GM20000 (cell line): ENCODE measurements at regions not wholly inside any gene's neighbourhood (a gene's known extent, or its start where the extent isn't known, plus 50 kb on each side); places are given as distances from the start of the nearest gene placed in this dataset.
A peak's percentile ranks its signal among the peaks of the same experiment; 100 is the strongest.

Experiments
- DNase-seq: peaks from one replicate; pipeline ENCODE4 v3.0.0; 2012; ENCODE audit warnings: low spot score
- TF ChIP-seq, protein P1 (sequence below): IDR thresholded peaks from 2 replicates; pipeline ENCODE4 v1.5.1; 2012; ENCODE audit warnings: mild to moderate bottlenecking, control low read depth; ENCODE audit errors: extremely low read depth, missing control alignments

DNA sequence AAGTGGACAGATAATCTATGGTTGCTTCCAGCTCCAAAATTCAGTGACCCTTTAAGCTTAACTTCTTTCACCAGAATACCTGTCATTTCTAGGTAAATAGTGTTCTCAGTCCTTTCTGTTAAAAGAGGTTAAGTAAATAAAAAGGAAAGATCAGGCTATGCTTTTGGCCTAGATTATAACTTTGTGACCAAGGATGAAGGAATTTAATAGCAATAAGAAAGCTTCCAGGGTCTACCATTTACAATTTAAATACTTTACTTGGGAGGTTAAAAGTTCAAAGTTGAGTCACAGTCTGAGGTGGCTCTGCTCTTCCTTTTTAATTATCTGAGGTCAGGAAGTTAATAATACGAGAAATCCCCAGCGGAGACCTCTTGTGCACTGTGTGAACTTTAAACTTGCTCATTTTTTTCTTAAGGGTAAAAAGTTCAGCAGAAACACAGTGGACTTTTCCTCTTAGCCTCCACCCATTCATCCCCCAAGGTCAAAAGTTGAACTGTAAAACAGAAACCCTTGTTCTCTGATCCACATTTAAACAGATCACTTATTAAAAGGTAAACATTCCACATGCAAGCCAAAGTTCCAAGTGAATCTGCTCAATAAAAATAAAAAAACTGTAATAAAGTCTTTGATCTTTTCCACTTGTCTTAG lies 187.1 kb downstream of the NRIP1 start:
- DNase-seq: peak; percentile 52

DNA sequence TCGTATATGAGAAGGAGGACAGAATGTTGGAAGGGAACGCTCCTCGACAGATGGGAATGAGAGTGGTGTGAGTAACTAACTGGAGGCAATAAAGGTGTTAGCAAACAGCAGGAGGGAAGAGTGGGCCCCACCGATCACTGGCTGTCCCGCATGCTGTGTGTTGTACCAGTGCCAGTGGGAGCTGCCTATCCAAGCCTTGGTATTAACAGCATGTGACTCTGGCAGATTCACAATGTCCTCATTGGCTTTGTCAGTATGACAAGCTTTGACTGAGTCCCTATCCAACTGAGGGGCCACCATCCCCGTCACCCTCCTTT lies 188.3 kb downstream of the NRIP1 start:
- TF ChIP-seq, protein P1, sequence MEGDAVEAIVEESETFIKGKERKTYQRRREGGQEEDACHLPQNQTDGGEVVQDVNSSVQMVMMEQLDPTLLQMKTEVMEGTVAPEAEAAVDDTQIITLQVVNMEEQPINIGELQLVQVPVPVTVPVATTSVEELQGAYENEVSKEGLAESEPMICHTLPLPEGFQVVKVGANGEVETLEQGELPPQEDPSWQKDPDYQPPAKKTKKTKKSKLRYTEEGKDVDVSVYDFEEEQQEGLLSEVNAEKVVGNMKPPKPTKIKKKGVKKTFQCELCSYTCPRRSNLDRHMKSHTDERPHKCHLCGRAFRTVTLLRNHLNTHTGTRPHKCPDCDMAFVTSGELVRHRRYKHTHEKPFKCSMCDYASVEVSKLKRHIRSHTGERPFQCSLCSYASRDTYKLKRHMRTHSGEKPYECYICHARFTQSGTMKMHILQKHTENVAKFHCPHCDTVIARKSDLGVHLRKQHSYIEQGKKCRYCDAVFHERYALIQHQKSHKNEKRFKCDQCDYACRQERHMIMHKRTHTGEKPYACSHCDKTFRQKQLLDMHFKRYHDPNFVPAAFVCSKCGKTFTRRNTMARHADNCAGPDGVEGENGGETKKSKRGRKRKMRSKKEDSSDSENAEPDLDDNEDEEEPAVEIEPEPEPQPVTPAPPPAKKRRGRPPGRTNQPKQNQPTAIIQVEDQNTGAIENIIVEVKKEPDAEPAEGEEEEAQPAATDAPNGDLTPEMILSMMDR: no peak
- no peak for DNase-seq

More for the DNA sequence above, 187.1 kb downstream of the NRIP1 start:
- TF ChIP-seq, protein P1: no peak

DNA sequence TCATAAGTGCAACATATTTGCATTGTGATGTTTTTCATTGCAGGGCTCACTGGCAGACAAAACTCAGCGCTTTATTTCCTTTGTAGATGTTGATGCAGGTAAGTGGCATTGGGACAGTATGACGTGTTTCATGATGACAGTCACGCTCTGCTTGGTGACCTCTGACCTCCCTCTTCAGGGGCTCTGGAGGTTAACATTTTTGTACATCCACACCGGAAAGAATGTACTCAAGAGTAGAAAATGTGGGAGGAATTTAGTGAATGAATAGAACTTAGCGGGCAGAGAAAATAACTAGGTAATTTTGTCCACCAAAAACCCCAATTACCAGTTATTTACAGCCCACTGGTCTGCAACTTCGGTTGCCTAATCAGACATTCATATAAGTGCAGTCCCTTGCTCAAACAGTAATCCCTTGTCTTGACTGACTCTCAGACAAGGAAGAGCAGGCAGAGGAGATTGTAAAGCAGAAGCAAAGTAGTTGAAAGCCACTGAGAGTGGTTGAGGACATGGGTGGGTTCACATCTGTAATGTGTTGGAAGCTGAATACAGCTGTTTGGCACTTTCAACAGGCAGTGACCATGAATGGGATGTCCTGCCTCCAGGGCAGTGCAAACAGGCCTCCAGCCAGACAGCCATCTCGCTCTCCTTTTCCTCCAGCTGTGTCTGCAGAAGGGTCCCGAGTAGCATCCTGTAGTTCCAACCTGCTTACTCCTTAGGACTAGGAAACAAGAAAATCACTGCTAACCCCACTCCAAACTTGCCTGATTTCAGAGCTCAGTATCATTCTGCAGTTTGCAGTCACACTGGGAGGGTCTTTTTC lies 188.9 kb downstream of the NRIP1 start:
- peak; percentile 49 for DNase-seq

DNA sequence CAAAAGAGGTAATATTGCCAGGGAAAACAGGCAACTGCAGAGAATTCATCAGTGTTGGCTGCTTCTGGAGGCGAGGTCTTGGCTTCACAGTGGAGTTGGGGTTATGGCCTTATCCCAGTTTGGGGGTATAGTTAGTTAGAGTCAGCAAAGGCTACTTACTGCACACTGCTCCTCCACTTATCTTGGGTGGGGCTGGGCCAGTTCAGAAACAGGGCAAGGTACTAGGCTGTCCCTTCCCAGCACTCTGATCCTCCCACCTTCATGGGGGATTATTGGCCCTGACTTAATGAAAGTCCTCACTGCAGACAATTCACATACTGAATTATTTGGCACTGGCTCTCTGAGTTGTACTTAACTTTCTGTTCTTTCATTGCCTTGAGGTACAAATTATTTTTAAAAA lies 189.6 kb downstream of the NRIP1 start:
- TF ChIP-seq, protein P1: no peak
- DNase-seq: no peak

More for the DNA sequence above, 188.9 kb downstream of the NRIP1 start:
- TF ChIP-seq, protein P1: no peak

DNA sequence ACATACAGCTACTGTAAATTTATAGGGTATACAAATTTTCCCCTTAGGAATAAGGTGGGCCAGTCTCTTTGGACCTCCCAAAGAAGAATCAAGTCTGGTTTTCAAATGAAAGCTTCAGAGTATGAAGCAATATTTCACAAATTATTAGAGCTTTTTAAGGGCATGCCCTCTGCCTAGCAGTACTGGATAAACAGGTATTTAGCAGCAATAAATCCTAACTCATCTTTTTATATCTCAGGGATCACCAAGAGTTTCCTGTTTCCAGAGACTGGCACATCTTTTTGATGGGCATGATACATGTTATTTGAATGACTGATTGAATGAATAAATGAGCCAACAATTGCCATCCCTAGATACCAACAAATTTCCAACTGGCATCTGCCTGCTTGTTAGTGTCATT lies 190.4 kb downstream of the NRIP1 start:
- no peak for DNase-seq
- TF ChIP-seq, protein P1: no peak

DNA sequence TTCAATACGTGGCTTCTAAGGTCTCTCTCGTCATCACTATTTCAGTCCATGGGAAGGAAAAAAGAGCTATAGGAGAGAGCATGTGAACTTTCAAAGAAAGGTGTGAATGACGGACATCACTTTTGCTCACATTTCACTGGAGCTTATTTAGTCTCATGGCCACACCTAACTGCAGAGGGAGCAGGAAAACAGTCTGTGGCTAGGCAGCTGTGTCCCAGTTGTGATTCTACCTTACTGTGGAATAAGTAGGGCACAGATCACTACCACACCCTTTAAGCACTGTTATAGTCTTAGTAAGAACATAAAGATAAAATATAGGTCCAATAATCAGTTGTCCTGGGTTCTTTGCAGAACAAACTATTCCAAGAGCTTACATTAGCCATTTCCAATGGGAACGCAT lies 192.9 kb downstream of the NRIP1 start:
- DNase-seq: no peak

DNA sequence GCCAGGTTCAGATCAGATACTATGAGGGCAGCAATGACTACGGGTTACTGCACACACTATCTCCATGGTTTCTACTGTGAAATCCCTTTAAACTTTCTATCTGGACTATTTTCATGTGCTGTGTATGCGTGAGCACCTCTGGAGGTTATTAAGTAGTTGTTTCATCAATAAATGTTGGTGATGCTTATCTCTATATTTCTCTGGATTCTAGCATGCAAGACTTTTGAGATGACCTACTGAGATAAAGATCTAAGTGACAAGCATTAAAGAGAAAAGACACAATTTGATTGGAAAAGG lies 194.0 kb downstream of the NRIP1 start:
- no peak for DNase-seq
- TF ChIP-seq, protein P1: no peak

More for the DNA sequence above, 192.9 kb downstream of the NRIP1 start:
- TF ChIP-seq, protein P1: no peak
